MCF 10A (cell line): ENCODE measurements at regions not wholly inside any gene's neighbourhood (a gene's known extent, or its start where the extent isn't known, plus 50 kb on each side); places are given as distances from the start of the nearest gene placed in this dataset.
"Not testable (repeated sequence)": the region's sequence is repeated elsewhere in the genome, so short reads cannot be mapped to it uniquely, and the experiment has no call there.

Experiments
- BruUV-seq: library from RNA; stranded (reverse); fragments of 400-500 nt; replicated peaks from 2 replicates; lab custom pipeline; 2021; lab: Mats Ljungman, UMichigan
- CTCF ChIA-PET: fragments of 300-600 bp; sonication (Branson Sonifier 250); formaldehyde crosslinking; extraction: SDS; loops from one replicate; lab custom pipeline; 2021; ENCODE audit warnings: antibody characterized with exemption, inconsistent platforms; lab: Yijun Ruan, JAX
- POLR2A ChIA-PET: fragments of 300-600, 350-650 bp; sonication (Branson Sonifier 250); formaldehyde crosslinking; extraction: SDS; loops from one replicate; lab custom pipeline; 2020; ENCODE audit warnings: antibody characterized with exemption, inconsistent platforms; lab: Yijun Ruan, JAX
- DNase-seq: peaks from one replicate; pipeline ENCODE4 v3.0.0-alpha.2; 2018; ENCODE audit not compliant: unreplicated experiment
- H3K27ac Mint-ChIP-seq: one replicate; pipeline ENCODE4 v1.8.0; 2022; ENCODE audit warnings: mild to moderate bottlenecking, low read depth, mixed read lengths; ENCODE audit not compliant: unreplicated experiment
- H3K27me3 Mint-ChIP-seq: one replicate; pipeline ENCODE4 v1.8.0; 2022; ENCODE audit warnings: mixed read lengths; ENCODE audit not compliant: insufficient read depth, unreplicated experiment
- H3K36me3 Mint-ChIP-seq: one replicate; pipeline ENCODE4 v1.8.0; 2022; ENCODE audit warnings: mild to moderate bottlenecking, moderate library complexity, mixed read lengths; ENCODE audit not compliant: insufficient read depth, unreplicated experiment
- H3K4me1 Mint-ChIP-seq: one replicate; pipeline ENCODE4 v1.8.0; 2022; ENCODE audit warnings: mixed read lengths; ENCODE audit not compliant: insufficient read depth, unreplicated experiment
- H3K4me3 Mint-ChIP-seq: one replicate; pipeline ENCODE4 v1.8.0; 2022; ENCODE audit warnings: mild to moderate bottlenecking, moderate library complexity, mixed read lengths; ENCODE audit not compliant: unreplicated experiment
- H3K9me3 Mint-ChIP-seq: one replicate; pipeline ENCODE4 v1.8.0; 2022; ENCODE audit warnings: mixed read lengths; ENCODE audit not compliant: unreplicated experiment
- intact Hi-C: fragments of 100-400 bp; cut with micrococcal nuclease; formaldehyde crosslinking; loops from 2 replicates; pipeline ENCODE4 v1.14.1; 2022
- TF ChIP-seq, protein P1 (sequence below): fragments of 200-600 bp; IDR thresholded peaks from one replicate; pipeline ENCODE4 v1.8.0; 2022; ENCODE audit warnings: antibody characterized with exemption, mild to moderate bottlenecking; ENCODE audit not compliant: unreplicated experiment

- Mint-ChIP-seq H3K9me3 (no peaks in the 10 kb centered on the region), H3K4me1 (peaks cover 42% of the 10 kb centered on the region), H3K4me3 (no peak overlapping the region), H3K27me3 (no peaks in the 10 kb centered on the region), H3K36me3 (peaks cover 5% of the 10 kb centered on the region), H3K27ac (peak overlapping the region; percentile 49)
- TF ChIP-seq, protein P1, sequence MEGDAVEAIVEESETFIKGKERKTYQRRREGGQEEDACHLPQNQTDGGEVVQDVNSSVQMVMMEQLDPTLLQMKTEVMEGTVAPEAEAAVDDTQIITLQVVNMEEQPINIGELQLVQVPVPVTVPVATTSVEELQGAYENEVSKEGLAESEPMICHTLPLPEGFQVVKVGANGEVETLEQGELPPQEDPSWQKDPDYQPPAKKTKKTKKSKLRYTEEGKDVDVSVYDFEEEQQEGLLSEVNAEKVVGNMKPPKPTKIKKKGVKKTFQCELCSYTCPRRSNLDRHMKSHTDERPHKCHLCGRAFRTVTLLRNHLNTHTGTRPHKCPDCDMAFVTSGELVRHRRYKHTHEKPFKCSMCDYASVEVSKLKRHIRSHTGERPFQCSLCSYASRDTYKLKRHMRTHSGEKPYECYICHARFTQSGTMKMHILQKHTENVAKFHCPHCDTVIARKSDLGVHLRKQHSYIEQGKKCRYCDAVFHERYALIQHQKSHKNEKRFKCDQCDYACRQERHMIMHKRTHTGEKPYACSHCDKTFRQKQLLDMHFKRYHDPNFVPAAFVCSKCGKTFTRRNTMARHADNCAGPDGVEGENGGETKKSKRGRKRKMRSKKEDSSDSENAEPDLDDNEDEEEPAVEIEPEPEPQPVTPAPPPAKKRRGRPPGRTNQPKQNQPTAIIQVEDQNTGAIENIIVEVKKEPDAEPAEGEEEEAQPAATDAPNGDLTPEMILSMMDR = no peak
- ChIA-PET POLR2A (interaction anchor here (1.1 to 4.9 kb wide), 7 partner anchors 9 to 99 kb away, joined by 3 to 41 read pairs (median 5); no protein-coding TSS in a partner anchor), CTCF (interaction anchor here (2.2 to 2.7 kb wide), 2 partner anchors 95 to 541 kb away, joined by 12 to 18 read pairs; no protein-coding TSS in a partner anchor)
- intact Hi-C loops = no loop called here
- no peak for DNase-seq
- no TSS peak for BruUV-seq
These were observed 79.8 kb upstream of the BLID start for GRCh38 chr11:122195790-122196189.

GRCh38 chr11:122193881-122194480 is 78.0 kb upstream of the BLID start:
- intact Hi-C loops, H3K27me3 Mint-ChIP-seq, H3K9me3 Mint-ChIP-seq, H3K36me3 Mint-ChIP-seq, H3K4me3 Mint-ChIP-seq, BruUV-seq: not testable (repeated sequence)
- POLR2A ChIA-PET = interaction anchor here (0.9 to 4.9 kb wide), 12 partner anchors 14 to 101 kb away, joined by 3 to 41 read pairs (median 5); no protein-coding TSS in a partner anchor
- CTCF ChIA-PET = interaction anchor here (0.9 to 2.7 kb wide), 9 partner anchors 9 to 566 kb away, joined by 3 to 18 read pairs (median 6); no protein-coding TSS in a partner anchor
- peaks cover 47% of the 10 kb centered on the region for H3K4me1 Mint-ChIP-seq
- DNase-seq = peak; percentile 55
- peak overlapping the region; percentile 83 for H3K27ac Mint-ChIP-seq

DNA sequence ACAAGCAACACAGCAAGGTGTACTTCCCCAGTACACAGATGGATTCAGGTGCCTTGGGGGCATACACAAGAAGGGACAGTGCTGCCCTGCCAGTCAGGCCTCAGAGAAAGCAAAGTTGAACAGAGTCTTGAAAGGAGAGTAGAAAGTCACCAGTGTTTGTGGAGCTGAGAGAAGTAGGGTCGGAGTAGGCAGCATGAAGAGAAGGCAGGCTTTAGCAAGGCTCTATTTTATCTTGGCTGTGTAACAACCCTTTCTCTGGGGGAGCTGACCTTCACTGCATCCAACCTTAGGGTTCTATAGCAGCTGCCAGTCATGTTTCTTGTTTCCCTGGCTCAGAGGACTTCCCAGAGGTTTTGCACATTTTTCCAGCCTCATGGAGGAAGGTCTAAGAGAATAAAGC is 77.4 kb upstream of the BLID start:
- Mint-ChIP-seq H3K27me3 (no peaks in the 10 kb centered on the region), H3K4me3 (no peak overlapping the region), H3K4me1 (peaks cover 51% of the 10 kb centered on the region), H3K27ac (peak overlapping the region; percentile 83), H3K9me3 (no peaks in the 10 kb centered on the region), H3K36me3 (peaks cover 11% of the 10 kb centered on the region)
- CTCF ChIA-PET = interaction anchor here (0.9 to 2.7 kb wide), 5 partner anchors 10 to 566 kb away, joined by 3 to 18 read pairs (median 7); no protein-coding TSS in a partner anchor
- TF ChIP-seq, protein P1 = no peak
- intact Hi-C loops = no loop called here
- no TSS peak for BruUV-seq
- POLR2A ChIA-PET = interaction anchor here (1.1 to 4.9 kb wide), 10 partner anchors 13 to 100 kb away, joined by 3 to 41 read pairs (median 6); no protein-coding TSS in a partner anchor
- no peak for DNase-seq

GRCh38 chr11:122192634-122193255 is 76.7 kb upstream of the BLID start:
- Mint-ChIP-seq H3K36me3 (peaks cover 11% of the 10 kb centered on the region), H3K27ac (peak overlapping the region; percentile 83), H3K4me3 (no peak overlapping the region), H3K9me3 (no peaks in the 10 kb centered on the region), H3K27me3 (no peaks in the 10 kb centered on the region), H3K4me1 (peaks cover 50% of the 10 kb centered on the region)
- TF ChIP-seq, protein P1 = no peak
- ChIA-PET POLR2A (interaction anchor here (1.1 to 4.9 kb wide), 4 partner anchors 12 to 93 kb away, joined by 3 to 41 read pairs (median 10); no protein-coding TSS in a partner anchor), CTCF (interaction anchor here (2.7 kb wide), 1 partner anchor 92 kb away, joined by 18 read pairs; no protein-coding TSS in a partner anchor)
- intact Hi-C loops = no loop called here
- peak; percentile 61 for DNase-seq
- BruUV-seq = no TSS peak
